ENCODE measurements at regions not wholly inside any gene's neighbourhood (a gene's known extent, or its start where the extent isn't known, plus 50 kb on each side); places are given as distances from the start of the nearest gene placed in this dataset.

GRCh38 chr10:131700506-131700905, 200.3 kb upstream of the PPP2R2D start:
- no peaks in the 10 kb centered on the region for H3K4me1 Mint-ChIP-seq (ENCODE audit: unreplicated experiment)
- TF ChIP-seq CTCF (IDR thresholded peaks at IDR 0.05) = no peak
- H3K27ac Mint-ChIP-seq (ENCODE audit: unreplicated experiment) = no peak overlapping the region
- no peaks in the 10 kb centered on the region for H3K27me3 Mint-ChIP-seq (ENCODE audit: unreplicated experiment)
- H3K4me3 Mint-ChIP-seq (ENCODE audit: unreplicated experiment) = no peak overlapping the region
- DNase-seq (ENCODE audit: extremely low spot score, unreplicated experiment) = peak; percentile 83
- no peaks in the 10 kb centered on the region for H3K36me3 Mint-ChIP-seq (ENCODE audit: unreplicated experiment)
- H3K9me3 Mint-ChIP-seq (ENCODE audit: unreplicated experiment) = peaks cover 8% of the 10 kb centered on the region

GRCh38 chr10:131701131-131701947, 199.5 kb upstream of the PPP2R2D start:
- Mint-ChIP-seq H3K4me1 (ENCODE audit: unreplicated experiment) (no peaks in the 10 kb centered on the region), H3K9me3 (ENCODE audit: unreplicated experiment) (peaks cover 6% of the 10 kb centered on the region), H3K27me3 (ENCODE audit: unreplicated experiment) (no peaks in the 10 kb centered on the region), H3K4me3 (ENCODE audit: unreplicated experiment) (no peak overlapping the region), H3K27ac (ENCODE audit: unreplicated experiment) (no peak overlapping the region), H3K36me3 (ENCODE audit: unreplicated experiment) (no peaks in the 10 kb centered on the region)
- peak; percentile 79 for DNase-seq (ENCODE audit: extremely low spot score, unreplicated experiment)
- TF ChIP-seq CTCF (IDR thresholded peaks at IDR 0.05) = no peak

- H3K4me1 Mint-ChIP-seq (ENCODE audit: unreplicated experiment) = no peaks in the 10 kb centered on the region
- no peak for TF ChIP-seq CTCF (IDR thresholded peaks at IDR 0.05)
- H3K36me3 Mint-ChIP-seq (ENCODE audit: unreplicated experiment) = no peaks in the 10 kb centered on the region
- no peak overlapping the region for H3K4me3 Mint-ChIP-seq (ENCODE audit: unreplicated experiment)
- peak; percentile 75 for DNase-seq (ENCODE audit: extremely low spot score, unreplicated experiment)
- no peaks in the 10 kb centered on the region for H3K27me3 Mint-ChIP-seq (ENCODE audit: unreplicated experiment)
- H3K27ac Mint-ChIP-seq (ENCODE audit: unreplicated experiment) = no peak overlapping the region
- H3K9me3 Mint-ChIP-seq (ENCODE audit: unreplicated experiment) = peaks cover 14% of the 10 kb centered on the region
Observed at GRCh38 chr10:131702531-131703356, 198.1 kb upstream of the PPP2R2D start.

DNA sequence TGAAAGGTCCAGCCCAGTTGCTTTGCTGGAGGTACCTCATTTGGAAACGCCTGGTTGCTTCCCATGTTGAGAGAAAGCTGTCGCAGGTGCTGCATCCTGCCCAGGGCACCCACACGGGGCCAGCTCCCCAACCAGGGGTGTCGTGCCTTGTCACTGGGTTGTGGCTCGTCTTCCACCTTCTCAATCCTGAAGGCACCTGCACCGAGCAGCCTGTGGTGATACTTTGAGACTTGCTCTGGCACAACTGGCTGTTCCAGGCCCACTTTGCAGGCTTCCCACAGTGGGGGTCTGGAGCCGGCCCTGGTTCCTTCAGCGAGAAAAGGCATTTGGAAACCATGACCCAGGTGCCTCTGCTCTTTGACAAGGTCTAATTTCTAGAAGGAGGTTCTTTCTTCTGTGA, 197.3 kb upstream of the PPP2R2D start:
- Mint-ChIP-seq H3K4me3 (ENCODE audit: unreplicated experiment) (no peak overlapping the region), H3K27ac (ENCODE audit: unreplicated experiment) (no peak overlapping the region), H3K9me3 (ENCODE audit: unreplicated experiment) (peaks cover 14% of the 10 kb centered on the region), H3K36me3 (ENCODE audit: unreplicated experiment) (no peaks in the 10 kb centered on the region), H3K4me1 (ENCODE audit: unreplicated experiment) (no peaks in the 10 kb centered on the region), H3K27me3 (ENCODE audit: unreplicated experiment) (no peaks in the 10 kb centered on the region)
- peak; percentile 72 for DNase-seq (ENCODE audit: extremely low spot score, unreplicated experiment)
- TF ChIP-seq CTCF (IDR thresholded peaks at IDR 0.05) = no peak

GRCh38 chr10:131703941-131704340, 196.9 kb upstream of the PPP2R2D start:
- H3K4me3 Mint-ChIP-seq (ENCODE audit: unreplicated experiment) = no peak overlapping the region
- H3K36me3 Mint-ChIP-seq (ENCODE audit: unreplicated experiment) = no peaks in the 10 kb centered on the region
- H3K9me3 Mint-ChIP-seq (ENCODE audit: unreplicated experiment) = peaks cover 14% of the 10 kb centered on the region
- H3K27ac Mint-ChIP-seq (ENCODE audit: unreplicated experiment) = no peak overlapping the region
- no peak for TF ChIP-seq CTCF (IDR thresholded peaks at IDR 0.05)
- DNase-seq (ENCODE audit: extremely low spot score, unreplicated experiment) = peak; percentile 59
- H3K27me3 Mint-ChIP-seq (ENCODE audit: unreplicated experiment) = no peaks in the 10 kb centered on the region
- H3K4me1 Mint-ChIP-seq (ENCODE audit: unreplicated experiment) = no peaks in the 10 kb centered on the region

Measured in osteocyte (in vitro differentiated cells).